HCT116 (cell line): ENCODE measurements at regions not wholly inside any gene's neighbourhood (a gene's known extent, or its start where the extent isn't known, plus 50 kb on each side); places are given as distances from the start of the nearest gene placed in this dataset.

Experiments
- ATAC-seq: fragments of 200-7000 bp; cut with Tn5 transposase; 2 replicates; pipeline ENCODE4 v1.9.1; 2020; ENCODE audit warnings: mild to moderate bottlenecking, moderate library complexity
- BruUV-seq: library from RNA; stranded (reverse); fragments of 400-500 nt; replicated peaks from 2 replicates; lab custom pipeline; 2021; lab: Mats Ljungman, UMichigan
- CTCF ChIA-PET: fragments of 300-600 bp; sonication (Branson Sonifier 250); formaldehyde crosslinking; loops from one replicate; lab custom pipeline; 2021; ENCODE audit warnings: antibody characterized with exemption; lab: Charles Lee
- POLR2A ChIA-PET: fragments of 300-600, 350-600 bp; sonication (Branson Sonifier 250); formaldehyde crosslinking; loops from one replicate; lab custom pipeline; 2021; ENCODE audit warnings: antibody characterized with exemption; lab: Charles Lee
- RAD21 ChIA-PET, 2 experiments: fragments of 300-600 bp; sonication (Branson Sonifier 250); formaldehyde crosslinking; loops; one replicate each; lab custom pipeline; 2023; ENCODE audit warnings: low total read pairs in 2 of 2; ENCODE audit not compliant: uncharacterized antibody in 2 of 2, unreplicated experiment in 2 of 2, low non-redundant PET in 1 of 2; lab: Charles Lee
- DNase-seq: peaks from one replicate; pipeline ENCODE4 v3.0.0-alpha.2; 2010; ENCODE audit warnings: low read depth, low spot score
- H2AFZ ChIP-seq: fragments of 200-600 bp; shearing (Covaris generic), sonication (generic); 2 replicates; pipeline ENCODE4 v1.6.1; 2017; ENCODE audit warnings: low read depth, mixed run types, mixed read lengths, antibody characterized with exemption, low read length; ENCODE audit not compliant: poor library complexity, severe bottlenecking
- H3K27ac ChIP-seq: 2 replicates; pipeline ENCODE4 v1.5.1; 2012; ENCODE audit warnings: low read depth, low read length
- H3K27me3 ChIP-seq: fragments of 200-600 bp; sonication (generic); 2 replicates; pipeline ENCODE4 v1.6.1; 2016; ENCODE audit warnings: mixed run types, low read length, mixed read lengths; ENCODE audit not compliant: insufficient read depth
- H3K36me3 ChIP-seq, 2 experiments: fragments of 200-500 bp in 1 of 2; fragments of 200-600 bp in 1 of 2; sonication (Bioruptor generic) in 1 of 2; sonication (generic) in 1 of 2; 2 replicates each; pipeline versions ENCODE4 v1.5.1 to v1.6.1; 2014 to 2016; ENCODE audit warnings: low read length in 2 of 2, inconsistent platforms in 1 of 2, mixed read lengths in 1 of 2, mixed run types in 1 of 2; ENCODE audit not compliant: insufficient read depth in 2 of 2, control insufficient read depth in 1 of 2
- H3K4me1 ChIP-seq, 2 experiments: fragments of 200-600 bp in 1 of 2; sonication (generic) in 1 of 2; 2 replicates each; pipeline versions ENCODE4 v1.5.1 to v1.6.1; 2012 to 2017; ENCODE audit warnings: low read length in 2 of 2, inconsistent platforms in 1 of 2, mild to moderate bottlenecking in 1 of 2, mixed read lengths in 1 of 2, mixed run types in 1 of 2, moderate library complexity in 1 of 2; ENCODE audit not compliant: insufficient read depth in 2 of 2, control insufficient read depth in 1 of 2
- H3K4me2 ChIP-seq: fragments of 200-600 bp; sonication (generic); 2 replicates; pipeline ENCODE4 v1.6.1; 2017; ENCODE audit warnings: mixed run types, low read length, mixed read lengths
- H3K4me3 ChIP-seq, 2 experiments: fragments of 200-600 bp in 1 of 2; sonication (generic) in 1 of 2; replicated peaks in 1 of 2; 2 replicates each; pipeline ENCODE4 v1.5.1; 2011 to 2016; ENCODE audit warnings: low read length in 2 of 2, control low read depth in 1 of 2, low read depth in 1 of 2, mild to moderate bottlenecking in 1 of 2, mixed read lengths in 1 of 2, mixed run types in 1 of 2
- H3K79me2 ChIP-seq: fragments of 200-600 bp; sonication (generic); 2 replicates; pipeline ENCODE4 v1.6.1; 2017; ENCODE audit warnings: mild to moderate bottlenecking, mixed run types, low read length, moderate library complexity, mixed read lengths; ENCODE audit not compliant: insufficient read depth
- H3K9ac ChIP-seq: fragments of 200-600 bp; sonication (generic); 2 replicates; pipeline ENCODE4 v1.6.1; 2016; ENCODE audit warnings: low read length, mixed read lengths
- H3K9me2 ChIP-seq: fragments of 200-600 bp; sonication (generic), shearing (Covaris generic); 2 replicates; pipeline ENCODE4 v1.6.1; 2017; ENCODE audit warnings: mixed run types, mild to moderate bottlenecking, moderate library complexity; ENCODE audit not compliant: insufficient read depth
- H3K9me3 ChIP-seq, 2 experiments: fragments of 200-500 bp in 1 of 2; fragments of 200-600 bp in 1 of 2; sonication (Bioruptor generic) in 1 of 2; sonication (generic) in 1 of 2; 2 replicates each; pipeline ENCODE4 v1.6.1; 2014 to 2017; ENCODE audit warnings: low read length in 2 of 2, mixed read lengths in 2 of 2, inconsistent platforms in 1 of 2, low read depth in 1 of 2, mild to moderate bottlenecking in 1 of 2, mixed run types in 1 of 2, moderate library complexity in 1 of 2; ENCODE audit not compliant: control insufficient read depth in 1 of 2, insufficient read depth in 1 of 2
- H4K20me1 ChIP-seq: fragments of 200-600 bp; sonication (generic), shearing (Covaris generic); 2 replicates; pipeline ENCODE4 v1.6.1; 2017; ENCODE audit warnings: mixed run types, mild to moderate bottlenecking, moderate library complexity; ENCODE audit not compliant: insufficient read depth
- ATF3 ChIP-seq: IDR thresholded peaks from 2 replicates; pipeline ENCODE4 v1.6.1; 2012
- CEBPB ChIP-seq: IDR thresholded peaks from 2 replicates; pipeline ENCODE4 v1.6.1; 2012; ENCODE audit warnings: low read depth
- EGR1 ChIP-seq: IDR thresholded peaks from 2 replicates; pipeline ENCODE4 v1.6.1; 2012; ENCODE audit warnings: low read depth
- EZH2phosphoT487 ChIP-seq: fragments of 200-600 bp; IDR thresholded peaks from 2 replicates; pipeline ENCODE4 v1.6.1; 2018; ENCODE audit warnings: antibody characterized with exemption, borderline replicate concordance
- FOSL1 ChIP-seq: IDR thresholded peaks from 2 replicates; pipeline ENCODE4 v1.6.1; 2012; ENCODE audit warnings: low read depth
- JUND ChIP-seq: IDR thresholded peaks from 2 replicates; pipeline ENCODE4 v1.6.1; 2012
- MAX ChIP-seq: IDR thresholded peaks from 2 replicates; pipeline ENCODE4 v1.6.1; 2012
- RAD21 ChIP-seq: IDR thresholded peaks from 2 replicates; pipeline ENCODE4 v1.6.1; 2012; ENCODE audit warnings: low read depth, mild to moderate bottlenecking
- SP1 ChIP-seq: IDR thresholded peaks from 2 replicates; pipeline ENCODE4 v1.6.1; 2012; ENCODE audit warnings: low read depth
- SRF ChIP-seq: IDR thresholded peaks from 2 replicates; pipeline ENCODE4 v1.6.1; 2012; ENCODE audit warnings: low read depth
- TCF7L2 ChIP-seq: IDR thresholded peaks from 2 replicates; pipeline ENCODE4 v1.7.0; 2011; ENCODE audit warnings: borderline replicate concordance, inconsistent platforms; ENCODE audit not compliant: insufficient read depth, insufficient read length; ENCODE audit errors: extremely low read depth
- ZNF274 ChIP-seq: fragments of 200-500 bp; sonication (Bioruptor generic); IDR thresholded peaks from 2 replicates; pipeline ENCODE4 v1.6.1; 2014; ENCODE audit warnings: mild to moderate bottlenecking, low read depth, low read length, inconsistent platforms
- intact Hi-C: fragments of 100-400 bp; cut with micrococcal nuclease; formaldehyde crosslinking; loops from 2 replicates; pipeline ENCODE4 v1.10.0; 2022

- H3K9me2 ChIP-seq: no peaks in the 10 kb centered on the region
- no peaks in the 10 kb centered on the region for H3K36me3 ChIP-seq
- TF ChIP-seq SRF: no peak
- no peak for TF ChIP-seq CEBPB
- TF ChIP-seq TCF7L2: peak; percentile 93
- no peak for TF ChIP-seq ATF3
- no peaks in the 10 kb centered on the region for H3K79me2 ChIP-seq
- ChIA-PET POLR2A (interaction anchor here (1.1 kb wide), 1 partner anchor 37 kb away, joined by 3 read pairs; no protein-coding TSS in a partner anchor), CTCF (interaction anchor here (3.1 kb wide), 1 partner anchor 24 kb away, joined by 33 read pairs; no protein-coding TSS in a partner anchor), RAD21 (interaction anchor here in 1 of 2 experiments (1.8 to 2.1 kb wide), 2 partner anchors 24 to 37 kb away, joined by 8 to 10 read pairs; no protein-coding TSS in a partner anchor)
- H3K27ac ChIP-seq: peak overlapping the region; percentile 81
- H3K4me2 ChIP-seq: peak overlapping the region; percentile 87
- ATAC-seq: no peak
- no peaks in the 10 kb centered on the region for H3K9me3 ChIP-seq
- no peaks in the 10 kb centered on the region for H4K20me1 ChIP-seq
- no peak overlapping the region for H2AFZ ChIP-seq
- peaks cover 44 to 51% of the 10 kb centered on the region in 2 experiments for H3K4me1 ChIP-seq
- intact Hi-C loops: no loop called here
- H3K27me3 ChIP-seq: no peaks in the 10 kb centered on the region
- peak overlapping the region; percentile 60 for H3K9ac ChIP-seq
- BruUV-seq: no TSS peak
- H3K4me3 ChIP-seq: peak overlapping the region in 1 of 2 experiments; percentile 50; a peak in 2 of 4 replicates
- DNase-seq: no peak
Observed at GRCh38 chr16:85515830-85516397, 97.2 kb upstream of the GSE1 start.

- Histone ChIP-seq H4K20me1 (no peaks in the 10 kb centered on the region), H3K9me2 (no peaks in the 10 kb centered on the region), H3K27ac (no peak overlapping the region), H2AFZ (no peak overlapping the region), H3K9ac (no peak overlapping the region), H3K4me3 (no peak overlapping the region), H3K9me3 (no peaks in the 10 kb centered on the region), H3K36me3 (no peaks in the 10 kb centered on the region), H3K79me2 (no peaks in the 10 kb centered on the region), H3K4me1 (peaks cover 55 to 62% of the 10 kb centered on the region in 2 experiments), H3K4me2 (no peak overlapping the region), H3K27me3 (no peaks in the 10 kb centered on the region)
- no TSS peak for BruUV-seq
- RAD21 ChIA-PET: no interaction called here
- TF ChIP-seq MAX: no peak
- TF ChIP-seq FOSL1: no peak
- TF ChIP-seq SP1: no peak
- TF ChIP-seq EGR1: no peak
- TF ChIP-seq JUND: no peak
- no peak for TF ChIP-seq ZNF274
- TF ChIP-seq RAD21: no peak
- no peak for TF ChIP-seq EZH2phosphoT487
- TF ChIP-seq SRF: no peak
- ATAC-seq (no peak), DNase-seq (no peak)
- POLR2A ChIA-PET: no interaction called here
- intact Hi-C loops: no loop called here
- CTCF ChIA-PET: no interaction called here
Observed at GRCh38 chr16:85517154-85517553, 96.0 kb upstream of the GSE1 start.
